H9 (cell line): ENCODE measurements at regions not wholly inside any gene's neighbourhood (a gene's known extent, or its start where the extent isn't known, plus 50 kb on each side); places are given as distances from the start of the nearest gene placed in this dataset.

Source experiments
- DNase-seq: peaks from one replicate; pipeline ENCODE4 v3.0.0-alpha.2; 2017
- H2AFZ ChIP-seq: one replicate; pipeline ENCODE4 v1.6.1; 2013; ENCODE audit warnings: mild to moderate bottlenecking, low read length, control low read depth, moderate library complexity
- H2AK5ac ChIP-seq: 2 replicates; pipeline ENCODE4 v1.6.1; 2013; ENCODE audit warnings: low read length, control low read depth, mixed read lengths; ENCODE audit not compliant: insufficient read length
- H2BK120ac ChIP-seq: one replicate; pipeline ENCODE4 v1.6.1; 2013; ENCODE audit warnings: low read depth, mild to moderate bottlenecking, low read length, control low read depth, inconsistent platforms; ENCODE audit not compliant: poor library complexity, severe bottlenecking
- H2BK12ac ChIP-seq: 2 replicates; pipeline ENCODE4 v1.6.1; 2013; ENCODE audit warnings: low read length, control low read depth, mixed read lengths, low read depth; ENCODE audit not compliant: insufficient read length
- H2BK15ac ChIP-seq: 2 replicates; pipeline ENCODE4 v1.6.1; 2013; ENCODE audit warnings: low read depth, low read length, control low read depth
- H2BK20ac ChIP-seq: one replicate; pipeline ENCODE4 v1.6.1; 2013; ENCODE audit warnings: low read depth, mild to moderate bottlenecking, low read length, control low read depth, inconsistent platforms; ENCODE audit not compliant: poor library complexity, severe bottlenecking
- H2BK5ac ChIP-seq: 2 replicates; pipeline ENCODE4 v1.6.1; 2013; ENCODE audit warnings: low read length, control low read depth, mixed read lengths; ENCODE audit not compliant: insufficient read length
- H3K14ac ChIP-seq: 2 replicates; pipeline ENCODE4 v1.6.1; 2013; ENCODE audit warnings: low read length, control low read depth; ENCODE audit not compliant: insufficient read depth
- H3K18ac ChIP-seq: 2 replicates; pipeline ENCODE4 v1.6.1; 2013; ENCODE audit warnings: low read depth, mild to moderate bottlenecking, mixed read lengths, low read length, control low read depth; ENCODE audit not compliant: insufficient read length
- H3K23ac ChIP-seq: 2 replicates; pipeline ENCODE4 v1.6.1; 2013; ENCODE audit warnings: low read length, control low read depth, mixed read lengths, low read depth; ENCODE audit not compliant: insufficient read length
- H3K23me2 ChIP-seq: 2 replicates; pipeline ENCODE4 v1.6.1; 2013; ENCODE audit warnings: low read depth, mild to moderate bottlenecking, mixed read lengths, low read length, control low read depth; ENCODE audit not compliant: insufficient read length, poor library complexity, severe bottlenecking
- H3K27ac ChIP-seq: 2 replicates; pipeline ENCODE4 v1.5.1; 2013; ENCODE audit warnings: low read length, control low read depth, mixed read lengths, low read depth; ENCODE audit not compliant: insufficient read length
- H3K27me3 ChIP-seq: 2 replicates; pipeline ENCODE4 v1.6.1; 2013; ENCODE audit warnings: low read length, control low read depth, inconsistent platforms; ENCODE audit not compliant: insufficient read depth
- H3K4ac ChIP-seq: 2 replicates; pipeline ENCODE4 v1.6.1; 2013; ENCODE audit warnings: low read depth, mild to moderate bottlenecking, control low read depth, inconsistent platforms, low read length, moderate library complexity
- H3K4me1 ChIP-seq: 2 replicates; pipeline ENCODE4 v1.6.1; 2013; ENCODE audit warnings: low read length, control low read depth, inconsistent platforms; ENCODE audit not compliant: insufficient read depth
- H3K4me2 ChIP-seq: 2 replicates; pipeline ENCODE4 v1.6.1; 2013; ENCODE audit warnings: low read length, control low read depth, mixed read lengths; ENCODE audit not compliant: insufficient read length, insufficient read depth
- H3K56ac ChIP-seq: 2 replicates; pipeline ENCODE4 v1.6.1; 2013; ENCODE audit warnings: low read depth, mild to moderate bottlenecking, mixed read lengths, low read length, control low read depth; ENCODE audit not compliant: insufficient read length
- H3K79me1 ChIP-seq: 2 replicates; pipeline ENCODE4 v1.6.1; 2013; ENCODE audit warnings: low read depth, mild to moderate bottlenecking, moderate library complexity, low read length, control low read depth, inconsistent platforms; ENCODE audit not compliant: insufficient read depth, poor library complexity, severe bottlenecking
- H3K79me2 ChIP-seq: 2 replicates; pipeline ENCODE4 v1.6.1; 2013; ENCODE audit warnings: low read length, control low read depth, inconsistent platforms; ENCODE audit not compliant: insufficient read depth
- H3K9ac ChIP-seq: 2 replicates; pipeline ENCODE4 v1.6.1; 2013; ENCODE audit warnings: low read length, control low read depth, mixed read lengths; ENCODE audit not compliant: insufficient read length; ENCODE audit errors: extremely low read depth
- H3K9me3 ChIP-seq: one replicate; pipeline ENCODE4 v1.6.1; 2013; ENCODE audit warnings: low read depth, low read length, inconsistent platforms; ENCODE audit not compliant: control insufficient read depth
- H3T11ph ChIP-seq: one replicate; pipeline ENCODE4 v1.6.1; 2013; ENCODE audit warnings: mild to moderate bottlenecking, low read length, control low read depth, inconsistent platforms
- H4K20me1 ChIP-seq: one replicate; pipeline ENCODE4 v1.6.1; 2013; ENCODE audit not compliant: control insufficient read depth, insufficient read length, insufficient read depth
- H4K5ac ChIP-seq: 2 replicates; pipeline ENCODE4 v1.6.1; 2013; ENCODE audit warnings: low read depth, mild to moderate bottlenecking, mixed read lengths, low read length, control low read depth; ENCODE audit not compliant: insufficient read length
- H4K8ac ChIP-seq: replicated peaks from 2 replicates; pipeline ENCODE4 v1.6.1; 2013; ENCODE audit warnings: low read length, control low read depth, mixed read lengths, low read depth; ENCODE audit not compliant: insufficient read length
- H4K91ac ChIP-seq: 2 replicates; pipeline ENCODE4 v1.6.1; 2013; ENCODE audit warnings: low read depth, mild to moderate bottlenecking, moderate library complexity, mixed read lengths, low read length, control low read depth; ENCODE audit not compliant: insufficient read length
- H3K27ac Mint-ChIP-seq, 3 experiments: 2 replicates in 2 of 3; 3 replicates in 1 of 3; pipeline ENCODE4 v1.8.0; 2020 to 2021; ENCODE audit warnings: mixed read lengths in 3 of 3, mild to moderate bottlenecking in 1 of 3, moderate library complexity in 1 of 3
- H3K27me3 Mint-ChIP-seq: 2 replicates; pipeline ENCODE4 v1.8.0; 2021; ENCODE audit warnings: low read depth, mild to moderate bottlenecking, moderate library complexity, mixed read lengths
- H3K36me3 Mint-ChIP-seq, 3 experiments: 2 replicates in 2 of 3; 3 replicates in 1 of 3; pipeline ENCODE4 v1.8.0; 2020 to 2021; ENCODE audit warnings: low read depth in 3 of 3, mixed read lengths in 3 of 3; ENCODE audit not compliant: insufficient read depth in 1 of 3
- H3K4me1 Mint-ChIP-seq, 2 experiments: 2 replicates each; pipeline ENCODE4 v1.8.0; 2020; ENCODE audit warnings: mixed read lengths in 2 of 2
- H3K4me3 Mint-ChIP-seq, 2 experiments: 2 replicates in 1 of 2; 3 replicates in 1 of 2; pipeline ENCODE4 v1.8.0; 2020 to 2021; ENCODE audit warnings: mild to moderate bottlenecking in 2 of 2, mixed read lengths in 2 of 2, moderate library complexity in 1 of 2
- H3K9me3 Mint-ChIP-seq, 2 experiments: 2 replicates in 1 of 2; 3 replicates in 1 of 2; pipeline ENCODE4 v1.8.0; 2020; ENCODE audit warnings: mild to moderate bottlenecking in 2 of 2, mixed read lengths in 2 of 2, moderate library complexity in 1 of 2
- CTCF ChIP-seq: fragments of 200-600 bp; sonication (generic); conservative IDR thresholded peaks from 3 replicates; pipeline ENCODE4 v1.8.0; 2021; ENCODE audit warnings: antibody characterized with exemption, mild to moderate bottlenecking
- WGBS: extraction: QIAGEN DNeasy Blood & Tissue Kit; methylation state at CpG from one replicate; pipeline ENCODE4 v1.1.7; 2013; ENCODE audit warnings: missing lambda C conversion rate, low lambda C conversion rate, mixed read lengths; ENCODE audit not compliant: insufficient read length; ENCODE audit errors: extremely low coverage; 5-methylcytosine and 5-hydroxymethylcytosine counted together

GRCh38 chr14:84086714-84087113, 1443.2 kb upstream of the FLRT2 start:
- Histone ChIP-seq H2BK12ac (no peak overlapping the region), H4K20me1 (no peaks in the 10 kb centered on the region), H2BK20ac (no peak overlapping the region), H2BK5ac (no peak overlapping the region), H3K9ac (no peak overlapping the region), H3K4me2 (no peak overlapping the region), H3K27ac (no peak overlapping the region), H3T11ph (no peak overlapping the region), H3K79me1 (no peaks in the 10 kb centered on the region), H4K91ac (no peak overlapping the region), H3K23me2 (no peaks in the 10 kb centered on the region), H3K23ac (no peak overlapping the region), H3K4ac (no peak overlapping the region), H3K79me2 (no peaks in the 10 kb centered on the region), H3K9me3 (no peaks in the 10 kb centered on the region), H4K8ac (no peak overlapping the region), H3K4me1 (no peaks in the 10 kb centered on the region), H2AFZ (no peak overlapping the region), H3K27me3 (no peaks in the 10 kb centered on the region), H2AK5ac (no peak overlapping the region), H3K56ac (no peak overlapping the region), H2BK15ac (no peak overlapping the region), H2BK120ac (no peak overlapping the region), H3K18ac (no peak overlapping the region), H4K5ac (no peak overlapping the region), H3K14ac (no peak overlapping the region)
- H3K4me1 Mint-ChIP-seq, result peaks cover 11% of the 10 kb centered on the region in 2 experiments
- peaks cover 3 to 10% (median 3%) of the 10 kb centered on the region in 3 experiments; a peak in 5 of 7 replicates for H3K36me3 Mint-ChIP-seq
- H3K27ac Mint-ChIP-seq, result no peak overlapping the region
- TF ChIP-seq CTCF, result no peak
- no peak overlapping the region for H3K4me3 Mint-ChIP-seq
- peaks cover 4 to 13% of the 10 kb centered on the region in 2 experiments for H3K9me3 Mint-ChIP-seq
- WGBS, result no CpG with 5 or more reads among the region's 4 CpGs
- no peak for DNase-seq
- no peaks in the 10 kb centered on the region for H3K27me3 Mint-ChIP-seq
